ENCODE measurements at regions not wholly inside any gene's neighbourhood (a gene's known extent, or its start where the extent isn't known, plus 50 kb on each side); places are given as distances from the start of the nearest gene placed in this dataset.

DNA sequence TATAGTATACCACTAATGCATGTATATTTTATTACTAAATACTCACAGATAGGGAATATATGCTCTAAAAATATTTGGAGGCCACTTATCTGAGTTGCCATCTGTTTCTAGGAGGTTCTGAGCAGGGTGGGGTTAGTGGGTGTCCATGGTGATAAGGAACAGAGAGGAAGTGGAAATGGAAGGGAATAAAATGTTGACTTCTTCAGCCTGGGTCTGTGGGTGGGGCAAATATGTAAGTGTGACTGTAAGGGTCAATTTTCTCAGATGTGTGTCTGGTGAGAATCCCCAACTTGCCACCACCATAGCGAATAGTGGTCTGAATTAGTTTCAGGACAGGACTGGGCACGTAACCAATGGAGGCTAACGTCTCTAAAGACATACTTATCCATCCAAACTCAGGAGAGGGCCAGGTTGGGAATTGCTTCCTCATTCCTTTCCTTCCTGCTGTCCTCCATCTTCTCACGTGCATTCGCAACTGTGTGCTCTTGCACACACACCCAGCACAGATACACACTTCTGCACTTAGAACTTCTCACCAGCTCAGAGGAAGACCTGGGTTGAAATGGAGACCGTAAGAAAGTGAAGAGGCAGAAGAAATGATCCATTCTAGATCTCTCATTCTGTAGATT, 54.2 kb upstream of the GZMB start:
- TF ChIP-seq, protein P1, sequence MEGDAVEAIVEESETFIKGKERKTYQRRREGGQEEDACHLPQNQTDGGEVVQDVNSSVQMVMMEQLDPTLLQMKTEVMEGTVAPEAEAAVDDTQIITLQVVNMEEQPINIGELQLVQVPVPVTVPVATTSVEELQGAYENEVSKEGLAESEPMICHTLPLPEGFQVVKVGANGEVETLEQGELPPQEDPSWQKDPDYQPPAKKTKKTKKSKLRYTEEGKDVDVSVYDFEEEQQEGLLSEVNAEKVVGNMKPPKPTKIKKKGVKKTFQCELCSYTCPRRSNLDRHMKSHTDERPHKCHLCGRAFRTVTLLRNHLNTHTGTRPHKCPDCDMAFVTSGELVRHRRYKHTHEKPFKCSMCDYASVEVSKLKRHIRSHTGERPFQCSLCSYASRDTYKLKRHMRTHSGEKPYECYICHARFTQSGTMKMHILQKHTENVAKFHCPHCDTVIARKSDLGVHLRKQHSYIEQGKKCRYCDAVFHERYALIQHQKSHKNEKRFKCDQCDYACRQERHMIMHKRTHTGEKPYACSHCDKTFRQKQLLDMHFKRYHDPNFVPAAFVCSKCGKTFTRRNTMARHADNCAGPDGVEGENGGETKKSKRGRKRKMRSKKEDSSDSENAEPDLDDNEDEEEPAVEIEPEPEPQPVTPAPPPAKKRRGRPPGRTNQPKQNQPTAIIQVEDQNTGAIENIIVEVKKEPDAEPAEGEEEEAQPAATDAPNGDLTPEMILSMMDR (IDR thresholded peaks at IDR 0.05; ENCODE audit: borderline replicate concordance, extremely low read depth, low read length, poor library complexity, severe bottlenecking): no peak
- TF ChIP-seq EZH2 (IDR thresholded peaks at IDR 0.05; ENCODE audit: borderline replicate concordance, low read depth, low read length, severe bottlenecking): no peak

Data from DND-41 (cell line).